ENCODE measurements at regions not wholly inside any gene's neighbourhood (a gene's known extent, or its start where the extent isn't known, plus 50 kb on each side); places are given as distances from the start of the nearest gene placed in this dataset.

GRCh38 chr5:63603996-63604395 is 358.2 kb downstream of the HTR1A start:
- H3K4me1 Mint-ChIP-seq (ENCODE audit: low read depth, unreplicated experiment) = no peaks in the 10 kb centered on the region

GRCh38 chr5:63602971-63603370 is 359.3 kb downstream of the HTR1A start:
- H3K36me3 Mint-ChIP-seq (ENCODE audit: insufficient read depth, unreplicated experiment) = no peaks in the 10 kb centered on the region
- H3K9me3 Mint-ChIP-seq (ENCODE audit: low read depth, unreplicated experiment) = peaks cover 9% of the 10 kb centered on the region
- H3K4me1 Mint-ChIP-seq (ENCODE audit: low read depth, unreplicated experiment) = no peaks in the 10 kb centered on the region
- BruUV-seq (replicated peaks) = no TSS peak
- intact Hi-C loops (cut with micrococcal nuclease; ENCODE audit: unreplicated experiment) = no loop called here
- H3K4me3 Mint-ChIP-seq (ENCODE audit: low read depth, unreplicated experiment) = no peak overlapping the region
- no peak for TF ChIP-seq CTCF (IDR thresholded peaks at IDR 0.05; ENCODE audit: unreplicated experiment)
- no peak overlapping the region for H3K27ac Mint-ChIP-seq (ENCODE audit: unreplicated experiment)
- no peak for DNase-seq
- CTCF ChIA-PET = no interaction called here
- no peaks in the 10 kb centered on the region for H3K27me3 Mint-ChIP-seq (ENCODE audit: unreplicated experiment)

More at GRCh38 chr5:63603996-63604395, 358.2 kb downstream of the HTR1A start:
- Mint-ChIP-seq H3K4me3 (ENCODE audit: low read depth, unreplicated experiment) (no peak overlapping the region), H3K27ac (ENCODE audit: unreplicated experiment) (no peak overlapping the region), H3K27me3 (ENCODE audit: unreplicated experiment) (no peaks in the 10 kb centered on the region), H3K36me3 (ENCODE audit: insufficient read depth, unreplicated experiment) (no peaks in the 10 kb centered on the region), H3K9me3 (ENCODE audit: low read depth, unreplicated experiment) (peaks cover 9% of the 10 kb centered on the region)
- BruUV-seq (replicated peaks) = no TSS peak
- intact Hi-C loops (cut with micrococcal nuclease; ENCODE audit: unreplicated experiment) = no loop called here
- no peak for TF ChIP-seq CTCF (IDR thresholded peaks at IDR 0.05; ENCODE audit: unreplicated experiment)
- CTCF ChIA-PET = no interaction called here
- no peak for DNase-seq

GRCh38 chr5:63596254-63596653 is 366.0 kb downstream of the HTR1A start:
- peaks cover 6% of the 10 kb centered on the region for H3K9me3 Mint-ChIP-seq (ENCODE audit: low read depth, unreplicated experiment)
- H3K4me1 Mint-ChIP-seq (ENCODE audit: low read depth, unreplicated experiment) = no peaks in the 10 kb centered on the region
- intact Hi-C loops (cut with micrococcal nuclease; ENCODE audit: unreplicated experiment) = no loop called here
- H3K27ac Mint-ChIP-seq (ENCODE audit: unreplicated experiment) = no peak overlapping the region
- H3K27me3 Mint-ChIP-seq (ENCODE audit: unreplicated experiment) = no peaks in the 10 kb centered on the region
- no peak for DNase-seq
- CTCF ChIA-PET = no interaction called here
- H3K36me3 Mint-ChIP-seq (ENCODE audit: insufficient read depth, unreplicated experiment) = no peaks in the 10 kb centered on the region
- no TSS peak for BruUV-seq (replicated peaks)
- no peak overlapping the region for H3K4me3 Mint-ChIP-seq (ENCODE audit: low read depth, unreplicated experiment)
- no peak for TF ChIP-seq CTCF (IDR thresholded peaks at IDR 0.05; ENCODE audit: unreplicated experiment)

- Mint-ChIP-seq H3K27me3 (ENCODE audit: unreplicated experiment) (no peaks in the 10 kb centered on the region), H3K4me3 (ENCODE audit: low read depth, unreplicated experiment) (no peak overlapping the region), H3K9me3 (ENCODE audit: low read depth, unreplicated experiment) (peaks cover 3% of the 10 kb centered on the region), H3K27ac (ENCODE audit: unreplicated experiment) (no peak overlapping the region), H3K4me1 (ENCODE audit: low read depth, unreplicated experiment) (no peaks in the 10 kb centered on the region), H3K36me3 (ENCODE audit: insufficient read depth, unreplicated experiment) (no peaks in the 10 kb centered on the region)
- CTCF ChIA-PET = no interaction called here
- DNase-seq = no peak
- intact Hi-C loops (cut with micrococcal nuclease; ENCODE audit: unreplicated experiment) = no loop called here
- no peak for TF ChIP-seq CTCF (IDR thresholded peaks at IDR 0.05; ENCODE audit: unreplicated experiment)
- no TSS peak for BruUV-seq (replicated peaks)
Measured at GRCh38 chr5:63573380-63573779, 388.9 kb downstream of the HTR1A start.

GRCh38 chr5:63572740-63573139 is 389.5 kb downstream of the HTR1A start:
- Mint-ChIP-seq H3K4me1 (ENCODE audit: low read depth, unreplicated experiment) (no peaks in the 10 kb centered on the region), H3K27me3 (ENCODE audit: unreplicated experiment) (no peaks in the 10 kb centered on the region), H3K27ac (ENCODE audit: unreplicated experiment) (no peak overlapping the region), H3K9me3 (ENCODE audit: low read depth, unreplicated experiment) (peaks cover 3% of the 10 kb centered on the region), H3K4me3 (ENCODE audit: low read depth, unreplicated experiment) (no peak overlapping the region), H3K36me3 (ENCODE audit: insufficient read depth, unreplicated experiment) (no peaks in the 10 kb centered on the region)
- no peak for DNase-seq
- TF ChIP-seq CTCF (IDR thresholded peaks at IDR 0.05; ENCODE audit: unreplicated experiment) = no peak
- CTCF ChIA-PET = no interaction called here
- intact Hi-C loops (cut with micrococcal nuclease; ENCODE audit: unreplicated experiment) = no loop called here
- BruUV-seq (replicated peaks) = no TSS peak

All from Calu3 (cell line).